H9 (cell line): ENCODE measurements at regions not wholly inside any gene's neighbourhood (a gene's known extent, or its start where the extent isn't known, plus 50 kb on each side); places are given as distances from the start of the nearest gene placed in this dataset.

Source experiments
- DNase-seq: peaks from one replicate; pipeline ENCODE4 v3.0.0-alpha.2; 2017
- H2AFZ ChIP-seq: one replicate; pipeline ENCODE4 v1.6.1; 2013; ENCODE audit warnings: mild to moderate bottlenecking, low read length, control low read depth, moderate library complexity
- H2AK5ac ChIP-seq: 2 replicates; pipeline ENCODE4 v1.6.1; 2013; ENCODE audit warnings: low read length, control low read depth, mixed read lengths; ENCODE audit not compliant: insufficient read length
- H2BK120ac ChIP-seq: one replicate; pipeline ENCODE4 v1.6.1; 2013; ENCODE audit warnings: low read depth, mild to moderate bottlenecking, low read length, control low read depth, inconsistent platforms; ENCODE audit not compliant: poor library complexity, severe bottlenecking
- H2BK12ac ChIP-seq: 2 replicates; pipeline ENCODE4 v1.6.1; 2013; ENCODE audit warnings: low read length, control low read depth, mixed read lengths, low read depth; ENCODE audit not compliant: insufficient read length
- H2BK15ac ChIP-seq: 2 replicates; pipeline ENCODE4 v1.6.1; 2013; ENCODE audit warnings: low read depth, low read length, control low read depth
- H2BK20ac ChIP-seq: one replicate; pipeline ENCODE4 v1.6.1; 2013; ENCODE audit warnings: low read depth, mild to moderate bottlenecking, low read length, control low read depth, inconsistent platforms; ENCODE audit not compliant: poor library complexity, severe bottlenecking
- H2BK5ac ChIP-seq: 2 replicates; pipeline ENCODE4 v1.6.1; 2013; ENCODE audit warnings: low read length, control low read depth, mixed read lengths; ENCODE audit not compliant: insufficient read length
- H3K14ac ChIP-seq: 2 replicates; pipeline ENCODE4 v1.6.1; 2013; ENCODE audit warnings: low read length, control low read depth; ENCODE audit not compliant: insufficient read depth
- H3K18ac ChIP-seq: 2 replicates; pipeline ENCODE4 v1.6.1; 2013; ENCODE audit warnings: low read depth, mild to moderate bottlenecking, mixed read lengths, low read length, control low read depth; ENCODE audit not compliant: insufficient read length
- H3K23ac ChIP-seq: 2 replicates; pipeline ENCODE4 v1.6.1; 2013; ENCODE audit warnings: low read length, control low read depth, mixed read lengths, low read depth; ENCODE audit not compliant: insufficient read length
- H3K23me2 ChIP-seq: 2 replicates; pipeline ENCODE4 v1.6.1; 2013; ENCODE audit warnings: low read depth, mild to moderate bottlenecking, mixed read lengths, low read length, control low read depth; ENCODE audit not compliant: insufficient read length, poor library complexity, severe bottlenecking
- H3K27ac ChIP-seq: 2 replicates; pipeline ENCODE4 v1.5.1; 2013; ENCODE audit warnings: low read length, control low read depth, mixed read lengths, low read depth; ENCODE audit not compliant: insufficient read length
- H3K27me3 ChIP-seq: 2 replicates; pipeline ENCODE4 v1.6.1; 2013; ENCODE audit warnings: low read length, control low read depth, inconsistent platforms; ENCODE audit not compliant: insufficient read depth
- H3K4ac ChIP-seq: 2 replicates; pipeline ENCODE4 v1.6.1; 2013; ENCODE audit warnings: low read depth, mild to moderate bottlenecking, control low read depth, inconsistent platforms, low read length, moderate library complexity
- H3K4me1 ChIP-seq: 2 replicates; pipeline ENCODE4 v1.6.1; 2013; ENCODE audit warnings: low read length, control low read depth, inconsistent platforms; ENCODE audit not compliant: insufficient read depth
- H3K4me2 ChIP-seq: 2 replicates; pipeline ENCODE4 v1.6.1; 2013; ENCODE audit warnings: low read length, control low read depth, mixed read lengths; ENCODE audit not compliant: insufficient read length, insufficient read depth
- H3K56ac ChIP-seq: 2 replicates; pipeline ENCODE4 v1.6.1; 2013; ENCODE audit warnings: low read depth, mild to moderate bottlenecking, mixed read lengths, low read length, control low read depth; ENCODE audit not compliant: insufficient read length
- H3K79me1 ChIP-seq: 2 replicates; pipeline ENCODE4 v1.6.1; 2013; ENCODE audit warnings: low read depth, mild to moderate bottlenecking, moderate library complexity, low read length, control low read depth, inconsistent platforms; ENCODE audit not compliant: insufficient read depth, poor library complexity, severe bottlenecking
- H3K79me2 ChIP-seq: 2 replicates; pipeline ENCODE4 v1.6.1; 2013; ENCODE audit warnings: low read length, control low read depth, inconsistent platforms; ENCODE audit not compliant: insufficient read depth
- H3K9ac ChIP-seq: 2 replicates; pipeline ENCODE4 v1.6.1; 2013; ENCODE audit warnings: low read length, control low read depth, mixed read lengths; ENCODE audit not compliant: insufficient read length; ENCODE audit errors: extremely low read depth
- H3K9me3 ChIP-seq: one replicate; pipeline ENCODE4 v1.6.1; 2013; ENCODE audit warnings: low read depth, low read length, inconsistent platforms; ENCODE audit not compliant: control insufficient read depth
- H3T11ph ChIP-seq: one replicate; pipeline ENCODE4 v1.6.1; 2013; ENCODE audit warnings: mild to moderate bottlenecking, low read length, control low read depth, inconsistent platforms
- H4K20me1 ChIP-seq: one replicate; pipeline ENCODE4 v1.6.1; 2013; ENCODE audit not compliant: control insufficient read depth, insufficient read length, insufficient read depth
- H4K5ac ChIP-seq: 2 replicates; pipeline ENCODE4 v1.6.1; 2013; ENCODE audit warnings: low read depth, mild to moderate bottlenecking, mixed read lengths, low read length, control low read depth; ENCODE audit not compliant: insufficient read length
- H4K8ac ChIP-seq: replicated peaks from 2 replicates; pipeline ENCODE4 v1.6.1; 2013; ENCODE audit warnings: low read length, control low read depth, mixed read lengths, low read depth; ENCODE audit not compliant: insufficient read length
- H4K91ac ChIP-seq: 2 replicates; pipeline ENCODE4 v1.6.1; 2013; ENCODE audit warnings: low read depth, mild to moderate bottlenecking, moderate library complexity, mixed read lengths, low read length, control low read depth; ENCODE audit not compliant: insufficient read length
- H3K27ac Mint-ChIP-seq, 3 experiments: 2 replicates in 2 of 3; 3 replicates in 1 of 3; pipeline ENCODE4 v1.8.0; 2020 to 2021; ENCODE audit warnings: mixed read lengths in 3 of 3, mild to moderate bottlenecking in 1 of 3, moderate library complexity in 1 of 3
- H3K27me3 Mint-ChIP-seq: 2 replicates; pipeline ENCODE4 v1.8.0; 2021; ENCODE audit warnings: low read depth, mild to moderate bottlenecking, moderate library complexity, mixed read lengths
- H3K36me3 Mint-ChIP-seq, 3 experiments: 2 replicates in 2 of 3; 3 replicates in 1 of 3; pipeline ENCODE4 v1.8.0; 2020 to 2021; ENCODE audit warnings: low read depth in 3 of 3, mixed read lengths in 3 of 3; ENCODE audit not compliant: insufficient read depth in 1 of 3
- H3K4me1 Mint-ChIP-seq, 2 experiments: 2 replicates each; pipeline ENCODE4 v1.8.0; 2020; ENCODE audit warnings: mixed read lengths in 2 of 2
- H3K4me3 Mint-ChIP-seq, 2 experiments: 2 replicates in 1 of 2; 3 replicates in 1 of 2; pipeline ENCODE4 v1.8.0; 2020 to 2021; ENCODE audit warnings: mild to moderate bottlenecking in 2 of 2, mixed read lengths in 2 of 2, moderate library complexity in 1 of 2
- H3K9me3 Mint-ChIP-seq, 2 experiments: 2 replicates in 1 of 2; 3 replicates in 1 of 2; pipeline ENCODE4 v1.8.0; 2020; ENCODE audit warnings: mild to moderate bottlenecking in 2 of 2, mixed read lengths in 2 of 2, moderate library complexity in 1 of 2
- CTCF ChIP-seq: fragments of 200-600 bp; sonication (generic); conservative IDR thresholded peaks from 3 replicates; pipeline ENCODE4 v1.8.0; 2021; ENCODE audit warnings: antibody characterized with exemption, mild to moderate bottlenecking
- WGBS: extraction: QIAGEN DNeasy Blood & Tissue Kit; methylation state at CpG from one replicate; pipeline ENCODE4 v1.1.7; 2013; ENCODE audit warnings: missing lambda C conversion rate, low lambda C conversion rate, mixed read lengths; ENCODE audit not compliant: insufficient read length; ENCODE audit errors: extremely low coverage; 5-methylcytosine and 5-hydroxymethylcytosine counted together

DNA sequence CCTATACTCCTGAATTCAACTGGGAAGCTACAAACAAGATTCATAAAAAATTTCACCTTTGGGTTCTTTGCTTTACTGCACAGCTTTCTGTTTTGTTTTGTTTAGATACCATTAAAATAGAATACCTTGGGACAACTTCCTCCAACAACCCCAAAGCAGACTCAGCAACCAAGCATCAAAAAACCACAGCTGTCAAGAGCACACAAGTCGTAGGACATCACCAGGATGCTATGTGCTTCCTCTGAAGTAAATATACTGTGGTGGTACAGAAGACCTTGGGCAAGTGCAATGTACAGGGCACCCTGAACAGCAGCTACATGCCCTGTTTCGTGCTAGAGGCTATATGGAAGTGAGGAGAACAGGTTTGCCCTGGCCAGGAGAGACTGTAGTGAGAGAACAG, 359.3 kb downstream of the BCL11B start:
- Mint-ChIP-seq H3K9me3 (no peaks in the 10 kb centered on the region), H3K4me3 (no peak overlapping the region)
- H4K20me1 ChIP-seq = no peaks in the 10 kb centered on the region

More for the DNA sequence above, 359.3 kb downstream of the BCL11B start:
- Histone ChIP-seq H2BK12ac (no peak overlapping the region), H2BK15ac (no peak overlapping the region), H3K4me2 (no peak overlapping the region), H4K8ac (no peak overlapping the region), H3K9me3 (no peaks in the 10 kb centered on the region), H4K91ac (no peak overlapping the region), H3K4me1 (0 out of 2 replicates have a peak, but pooled peaks cover 3% of the 10 kb centered on the region), H2BK20ac (no peak overlapping the region), H3T11ph (no peak overlapping the region), H3K23ac (no peak overlapping the region), H3K56ac (no peak overlapping the region), H3K9ac (no peak overlapping the region), H2BK120ac (no peak overlapping the region), H4K5ac (no peak overlapping the region), H3K18ac (no peak overlapping the region), H3K79me1 (no peaks in the 10 kb centered on the region), H2AK5ac (no peak overlapping the region), H3K23me2 (no peaks in the 10 kb centered on the region), H2AFZ (no peak overlapping the region), H3K79me2 (no peaks in the 10 kb centered on the region), H3K27ac (no peak overlapping the region), H2BK5ac (no peak overlapping the region), H3K14ac (no peak overlapping the region), H3K27me3 (no peaks in the 10 kb centered on the region; the same call in 1 of the 2 replicates), H3K4ac (no peak overlapping the region)
- peaks cover 3% of the 10 kb centered on the region for H3K27me3 Mint-ChIP-seq
- no peak overlapping the region for H3K27ac Mint-ChIP-seq
- no peak for TF ChIP-seq CTCF
- peaks cover 10 to 16% of the 10 kb centered on the region in 2 experiments for H3K4me1 Mint-ChIP-seq
- no peaks in the 10 kb centered on the region for H3K36me3 Mint-ChIP-seq
- DNase-seq = no peak
- no CpG with 5 or more reads among the region's 2 CpGs for WGBS
